Breast epithelium (tissue), 4 donors: ENCODE measurements at regions not wholly inside any gene's neighbourhood (a gene's known extent, or its start where the extent isn't known, plus 50 kb on each side); places are given as distances from the start of the nearest gene placed in this dataset.

ENCODE experiments used
- DNase-seq, 2 donors: peaks; one replicate each; pipeline ENCODE4 v3.0.0-alpha.2; 2019; ENCODE audit warnings: low spot score in 2 of 2
- H3K27ac ChIP-seq, 2 donors: fragments of 200-600 bp; sonication (generic) in 1 of 2; one replicate each; pipeline ENCODE4 v1.5.1; 2016 to 2019; ENCODE audit warnings: mild to moderate bottlenecking in 1 of 2
- H3K27me3 ChIP-seq, 2 donors: fragments of 200-600 bp; sonication (generic) in 1 of 2; one replicate each; pipeline versions ENCODE4 v1.5.1 to v1.6.0; 2017 to 2019; ENCODE audit warnings: control low read depth in 1 of 2, mild to moderate bottlenecking in 1 of 2
- H3K36me3 ChIP-seq: fragments of 200-600 bp; one replicate; pipeline ENCODE4 v1.5.1; 2019
- H3K4me1 ChIP-seq, 2 donors: fragments of 200-600 bp; sonication (generic); one replicate each; pipeline ENCODE4 v1.5.1; 2016 to 2019; ENCODE audit warnings: control low read depth in 1 of 2
- H3K4me3 ChIP-seq, 3 donors: fragments of 200-600 bp; sonication (generic); 1 replicate in 2 of 3; 2 replicates in 1 of 3; pipeline ENCODE4 v1.5.1; 2016 to 2019; ENCODE audit warnings: mild to moderate bottlenecking in 3 of 3, moderate library complexity in 2 of 3
- H3K9me3 ChIP-seq, 2 donors: fragments of 200-600 bp; sonication (generic) in 1 of 2; one replicate each; pipeline ENCODE4 v1.5.1; 2016 to 2019; ENCODE audit warnings: control low read depth in 1 of 2
- POLR2A ChIP-seq: fragments of 450-650 bp; IDR thresholded peaks from one replicate; pipeline ENCODE4 v1.6.1; 2016; ENCODE audit warnings: antibody characterized with exemption, mild to moderate bottlenecking, moderate library complexity
- POLR2AphosphoS5 ChIP-seq, 3 donors: sonication (generic); formaldehyde crosslinking; IDR thresholded peaks; one replicate each; pipeline ENCODE4 v1.6.1; 2017; ENCODE audit warnings: antibody characterized with exemption in 3 of 3
- intact Hi-C: fragments of 100-400 bp; cut with DNase I; formaldehyde crosslinking; loops from one replicate; pipeline ENCODE4 v1.15.1; 2023; ENCODE audit warnings: low total_unique reads
- TF ChIP-seq, protein P1 (sequence below), 3 donors: fragments of 450-650 bp; IDR thresholded peaks; one replicate each; pipeline ENCODE4 v1.5.1; 2016 to 2017; ENCODE audit warnings: antibody characterized with exemption in 3 of 3, mild to moderate bottlenecking in 3 of 3, moderate library complexity in 3 of 3

DNA sequence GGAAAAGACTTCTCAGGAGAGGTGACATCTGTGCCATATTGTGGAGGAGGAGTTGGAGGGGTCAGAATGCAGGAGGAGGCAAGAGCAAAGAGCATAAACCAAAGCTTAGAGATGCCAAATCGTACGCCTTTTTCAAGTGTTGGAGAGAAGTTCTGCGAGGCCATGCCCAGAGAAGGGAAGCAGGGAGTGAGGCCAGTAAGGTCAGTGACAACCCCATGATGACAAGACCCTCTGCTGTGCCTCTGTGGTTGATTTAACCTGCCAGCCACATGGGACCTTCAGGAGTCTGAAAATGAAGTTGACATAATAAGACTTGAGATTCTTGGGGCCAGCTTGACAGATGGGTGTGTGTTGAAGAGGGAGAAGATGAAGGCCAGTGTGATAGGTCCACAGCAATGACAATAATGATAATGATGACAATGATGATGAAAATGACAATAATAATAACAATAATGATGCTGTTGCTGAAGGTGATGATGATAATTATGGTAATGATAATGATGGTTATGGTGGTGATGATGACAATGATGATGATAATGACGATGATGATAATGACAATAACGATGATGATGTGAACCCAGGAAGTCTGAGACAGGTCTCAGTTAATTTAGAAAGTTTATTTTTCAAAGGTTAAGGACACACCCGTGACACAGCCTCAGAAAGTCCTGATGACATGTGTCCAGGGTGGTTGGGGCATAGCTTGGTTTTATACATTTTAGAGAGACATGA, 152.6 kb upstream of the B3GAT1 start:
- Histone ChIP-seq H3K4me1 (no peaks in the 10 kb centered on the region), H3K36me3 (no peaks in the 10 kb centered on the region), H3K4me3 (no peak overlapping the region), H3K27ac (no peak overlapping the region), H3K27me3 (no peaks in the 10 kb centered on the region), H3K9me3 (no peaks in the 10 kb centered on the region)
- no peak for TF ChIP-seq POLR2AphosphoS5 (IDR thresholded peaks at IDR 0.05)
- TF ChIP-seq POLR2A = no peak
- TF ChIP-seq, protein P1, sequence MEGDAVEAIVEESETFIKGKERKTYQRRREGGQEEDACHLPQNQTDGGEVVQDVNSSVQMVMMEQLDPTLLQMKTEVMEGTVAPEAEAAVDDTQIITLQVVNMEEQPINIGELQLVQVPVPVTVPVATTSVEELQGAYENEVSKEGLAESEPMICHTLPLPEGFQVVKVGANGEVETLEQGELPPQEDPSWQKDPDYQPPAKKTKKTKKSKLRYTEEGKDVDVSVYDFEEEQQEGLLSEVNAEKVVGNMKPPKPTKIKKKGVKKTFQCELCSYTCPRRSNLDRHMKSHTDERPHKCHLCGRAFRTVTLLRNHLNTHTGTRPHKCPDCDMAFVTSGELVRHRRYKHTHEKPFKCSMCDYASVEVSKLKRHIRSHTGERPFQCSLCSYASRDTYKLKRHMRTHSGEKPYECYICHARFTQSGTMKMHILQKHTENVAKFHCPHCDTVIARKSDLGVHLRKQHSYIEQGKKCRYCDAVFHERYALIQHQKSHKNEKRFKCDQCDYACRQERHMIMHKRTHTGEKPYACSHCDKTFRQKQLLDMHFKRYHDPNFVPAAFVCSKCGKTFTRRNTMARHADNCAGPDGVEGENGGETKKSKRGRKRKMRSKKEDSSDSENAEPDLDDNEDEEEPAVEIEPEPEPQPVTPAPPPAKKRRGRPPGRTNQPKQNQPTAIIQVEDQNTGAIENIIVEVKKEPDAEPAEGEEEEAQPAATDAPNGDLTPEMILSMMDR (IDR thresholded peaks at IDR 0.05) = no peak
- intact Hi-C loops = no loop called here
- no peak for DNase-seq

- Histone ChIP-seq H3K9me3 (no peaks in the 10 kb centered on the region), H3K27me3 (no peaks in the 10 kb centered on the region), H3K4me1 (no peaks in the 10 kb centered on the region), H3K27ac (no peak overlapping the region), H3K36me3 (no peaks in the 10 kb centered on the region), H3K4me3 (no peak overlapping the region)
- TF ChIP-seq POLR2AphosphoS5 (IDR thresholded peaks at IDR 0.05) (no peak), POLR2A (no peak)
- TF ChIP-seq, protein P1 (IDR thresholded peaks at IDR 0.05) = no peak
- no peak for DNase-seq
- intact Hi-C loops = no loop called here
These were observed 151.0 kb upstream of the B3GAT1 start for GRCh38 chr11:134562941-134563471.

GRCh38 chr11:134562196-134562595, 150.2 kb upstream of the B3GAT1 start:
- Histone ChIP-seq H3K36me3 (no peaks in the 10 kb centered on the region), H3K4me3 (no peak overlapping the region), H3K4me1 (no peaks in the 10 kb centered on the region), H3K9me3 (no peaks in the 10 kb centered on the region), H3K27ac (no peak overlapping the region), H3K27me3 (no peaks in the 10 kb centered on the region)
- no peak for DNase-seq
- intact Hi-C loops = no loop called here
- TF ChIP-seq, protein P1 (IDR thresholded peaks at IDR 0.05) = no peak
- TF ChIP-seq POLR2A (no peak), POLR2AphosphoS5 (IDR thresholded peaks at IDR 0.05) (no peak)

- no peaks in the 10 kb centered on the region for H3K36me3 ChIP-seq
- no peak for DNase-seq
- TF ChIP-seq POLR2A (no peak), POLR2AphosphoS5 (IDR thresholded peaks at IDR 0.05) (no peak)
- TF ChIP-seq, protein P1 (IDR thresholded peaks at IDR 0.05) = no peak
- intact Hi-C loops = no loop called here
- no peak overlapping the region for H3K27ac ChIP-seq
- no peaks in the 10 kb centered on the region for H3K9me3 ChIP-seq
- H3K4me3 ChIP-seq = no peak overlapping the region
- no peaks in the 10 kb centered on the region for H3K27me3 ChIP-seq
- H3K4me1 ChIP-seq = no peaks in the 10 kb centered on the region
These were observed 149.3 kb upstream of the B3GAT1 start for GRCh38 chr11:134561331-134561720.

- TF ChIP-seq, protein P1 (IDR thresholded peaks at IDR 0.05) = no peak
- TF ChIP-seq POLR2A (no peak), POLR2AphosphoS5 (IDR thresholded peaks at IDR 0.05) (no peak)
- intact Hi-C loops = no loop called here
- Histone ChIP-seq H3K27ac (no peak overlapping the region), H3K4me1 (no peaks in the 10 kb centered on the region), H3K27me3 (no peaks in the 10 kb centered on the region), H3K9me3 (no peaks in the 10 kb centered on the region), H3K36me3 (no peaks in the 10 kb centered on the region), H3K4me3 (no peak overlapping the region)
- DNase-seq = no peak
These were observed 148.7 kb upstream of the B3GAT1 start for GRCh38 chr11:134560566-134561330.
